NCI-H1417 treated with DMSO at 0.1 percent for 48 hours (cell line): ENCODE measurements at regions not wholly inside any gene's neighbourhood (a gene's known extent, or its start where the extent isn't known, plus 50 kb on each side); places are given as distances from the start of the nearest gene placed in this dataset.

ENCODE experiments used
- DNase-seq: peaks from one replicate; lab custom pipeline; 2025; lab: John Stamatoyannopoulos, UW

GRCh38 chr6:149182262-149182661 is 135.2 kb upstream of the TAB2 start:
- DNase-seq, result no peak

GRCh38 chr6:149184523-149184922 is 133.0 kb upstream of the TAB2 start:
- DNase-seq, result no peak

GRCh38 chr6:149185799-149186357 is 131.6 kb upstream of the TAB2 start:
- DNase-seq, result no peak

GRCh38 chr6:149186873-149187272 is 130.6 kb upstream of the TAB2 start:
- no peak for DNase-seq

- no peak for DNase-seq
Observed at GRCh38 chr6:149190224-149190831, 127.2 kb upstream of the TAB2 start.

- DNase-seq, result no peak
Observed at GRCh38 chr6:149194820-149195558, 122.5 kb upstream of the TAB2 start.

GRCh38 chr6:149196091-149196490 is 121.4 kb upstream of the TAB2 start:
- no peak for DNase-seq

- no peak for DNase-seq
Observed at GRCh38 chr6:149197482-149197881, 120.0 kb upstream of the TAB2 start.

GRCh38 chr6:149198265-149198664 is 119.2 kb upstream of the TAB2 start:
- no peak for DNase-seq

- no peak for DNase-seq
Observed at GRCh38 chr6:149200282-149200945, 117.1 kb upstream of the TAB2 start.

- DNase-seq, result no peak
Observed at GRCh38 chr6:149201068-149201655, 116.3 kb upstream of the TAB2 start.

- no peak for DNase-seq
Observed at GRCh38 chr6:149202100-149202499, 115.4 kb upstream of the TAB2 start.

GRCh38 chr6:149202952-149203351 is 114.6 kb upstream of the TAB2 start:
- no peak for DNase-seq

GRCh38 chr6:149203509-149203908 is 114.0 kb upstream of the TAB2 start:
- no peak for DNase-seq

- no peak for DNase-seq
Observed at GRCh38 chr6:149208134-149208601, 109.3 kb upstream of the TAB2 start.

GRCh38 chr6:149209871-149210775 is 107.4 kb upstream of the TAB2 start:
- DNase-seq, result no peak

GRCh38 chr6:149211046-149211571 is 106.4 kb upstream of the TAB2 start:
- DNase-seq, result no peak

- no peak for DNase-seq
Observed at GRCh38 chr6:149212206-149212605, 105.3 kb upstream of the TAB2 start.

- no peak for DNase-seq
Observed at GRCh38 chr6:149212892-149213801, 104.4 kb upstream of the TAB2 start.

- DNase-seq, result no peak
Observed at GRCh38 chr6:149213829-149214228, 103.7 kb upstream of the TAB2 start.
